OCI-M2 (cell line): ENCODE measurements at regions not wholly inside any gene's neighbourhood (a gene's known extent, or its start where the extent isn't known, plus 50 kb on each side); places are given as distances from the start of the nearest gene placed in this dataset.

Source experiments
- DNase-seq: peaks from one replicate; lab custom pipeline; 2025; ENCODE audit not compliant: unreplicated experiment; lab: John Stamatoyannopoulos, UW

GRCh38 chr3:72290859-72291638 lies 506.1 kb upstream of the PROK2 start:
- DNase-seq = no peak

GRCh38 chr3:72289692-72290071 lies 504.7 kb upstream of the PROK2 start:
- no peak for DNase-seq

GRCh38 chr3:72288955-72289691 lies 504.2 kb upstream of the PROK2 start:
- DNase-seq = peak; percentile 41

GRCh38 chr3:72287956-72288355 lies 503.0 kb upstream of the PROK2 start:
- DNase-seq = no peak

GRCh38 chr3:72285502-72285901 lies 500.6 kb upstream of the PROK2 start:
- no peak for DNase-seq

- no peak for DNase-seq
Observed at GRCh38 chr3:72284471-72284870, 499.5 kb upstream of the PROK2 start.

GRCh38 chr3:72282918-72283317 lies 498.0 kb upstream of the PROK2 start:
- DNase-seq = no peak

GRCh38 chr3:72281551-72281950 lies 496.6 kb upstream of the PROK2 start:
- no peak for DNase-seq

- DNase-seq = no peak
Observed at GRCh38 chr3:72280876-72281275, 495.9 kb upstream of the PROK2 start.

GRCh38 chr3:72279631-72280041 lies 494.7 kb upstream of the PROK2 start:
- no peak for DNase-seq

GRCh38 chr3:72279068-72279604 lies 494.2 kb upstream of the PROK2 start:
- no peak for DNase-seq

GRCh38 chr3:72278349-72279067 lies 493.6 kb upstream of the PROK2 start:
- DNase-seq = no peak

GRCh38 chr3:72277710-72278109 lies 492.8 kb upstream of the PROK2 start:
- no peak for DNase-seq

- DNase-seq = no peak
Observed at GRCh38 chr3:72276806-72277205, 491.9 kb upstream of the PROK2 start.

- DNase-seq = no peak
Observed at GRCh38 chr3:72275331-72275751, 490.4 kb upstream of the PROK2 start.

GRCh38 chr3:72274493-72275330 lies 489.8 kb upstream of the PROK2 start:
- no peak for DNase-seq

GRCh38 chr3:72273615-72274014 lies 488.7 kb upstream of the PROK2 start:
- DNase-seq = no peak

- DNase-seq = no peak
Observed at GRCh38 chr3:72272356-72272755, 487.4 kb upstream of the PROK2 start.

GRCh38 chr3:72271923-72272322 lies 487.0 kb upstream of the PROK2 start:
- no peak for DNase-seq

- DNase-seq = no peak
Observed at GRCh38 chr3:72271216-72271615, 486.3 kb upstream of the PROK2 start.

GRCh38 chr3:72270730-72271129 lies 485.8 kb upstream of the PROK2 start:
- DNase-seq = no peak
